GM18508 (cell line): ENCODE measurements at regions not wholly inside any gene's neighbourhood (a gene's known extent, or its start where the extent isn't known, plus 50 kb on each side); places are given as distances from the start of the nearest gene placed in this dataset.
A peak's percentile ranks its signal among the peaks of the same experiment; 100 is the strongest.

Experiments used
- ATAC-seq: cut with Tn5 transposase; IDR thresholded peaks from one replicate; pipeline ENCODE4 v1.9.1; 2021; ENCODE audit warnings: moderate number of reproducible peaks; ENCODE audit not compliant: insufficient read depth, unreplicated experiment

DNA sequence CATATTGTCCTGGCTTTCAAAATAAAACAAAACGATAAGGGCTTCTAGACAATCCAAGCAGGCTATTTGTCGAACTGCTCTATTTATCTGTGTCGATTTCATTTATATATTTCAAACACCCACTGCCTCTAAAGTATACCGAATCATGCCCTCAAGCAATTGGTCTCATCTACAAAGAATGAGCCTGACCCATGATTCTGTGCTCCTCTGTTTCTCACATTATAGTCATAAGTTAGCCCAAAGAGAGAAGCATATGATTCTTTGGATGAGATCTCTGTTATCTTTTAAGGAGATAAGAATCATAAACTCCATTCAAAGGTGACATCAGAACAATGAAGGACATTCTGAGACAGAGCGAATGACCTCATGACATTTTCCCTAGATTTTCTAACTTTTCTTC lies 191.1 kb downstream of the MAP2K6 start:
- no peak for ATAC-seq

DNA sequence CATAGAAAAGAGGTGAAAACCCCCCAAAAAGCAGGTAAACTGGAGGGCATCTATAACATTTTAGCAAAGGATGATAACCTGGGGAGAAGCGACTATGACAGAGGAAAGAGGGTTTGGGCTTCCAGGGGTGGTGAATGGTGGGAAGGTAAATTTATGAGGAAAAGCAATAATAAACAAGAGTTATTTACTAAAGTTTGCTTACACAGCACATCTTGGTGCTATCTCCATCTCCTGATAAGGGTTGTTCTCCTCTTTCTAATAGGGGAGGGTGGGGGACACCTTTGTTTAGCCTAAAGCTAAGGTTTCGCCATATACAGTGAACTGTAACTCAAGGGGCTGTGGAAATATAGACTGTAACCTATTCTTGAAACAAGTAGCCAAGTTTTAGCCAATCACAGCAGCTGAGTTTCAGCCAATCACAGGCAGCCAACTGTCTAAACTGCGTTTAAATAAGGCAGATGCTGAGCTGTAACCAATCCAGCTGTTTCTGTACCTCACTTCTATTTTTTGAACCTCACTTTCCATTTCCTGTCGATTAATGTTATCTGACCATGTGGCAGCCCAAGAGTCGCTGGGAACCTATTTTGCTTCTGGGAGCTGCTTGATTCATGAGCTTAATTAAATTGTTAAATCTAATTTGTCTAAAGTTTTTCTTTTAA lies 191.8 kb downstream of the MAP2K6 start:
- no peak for ATAC-seq

DNA sequence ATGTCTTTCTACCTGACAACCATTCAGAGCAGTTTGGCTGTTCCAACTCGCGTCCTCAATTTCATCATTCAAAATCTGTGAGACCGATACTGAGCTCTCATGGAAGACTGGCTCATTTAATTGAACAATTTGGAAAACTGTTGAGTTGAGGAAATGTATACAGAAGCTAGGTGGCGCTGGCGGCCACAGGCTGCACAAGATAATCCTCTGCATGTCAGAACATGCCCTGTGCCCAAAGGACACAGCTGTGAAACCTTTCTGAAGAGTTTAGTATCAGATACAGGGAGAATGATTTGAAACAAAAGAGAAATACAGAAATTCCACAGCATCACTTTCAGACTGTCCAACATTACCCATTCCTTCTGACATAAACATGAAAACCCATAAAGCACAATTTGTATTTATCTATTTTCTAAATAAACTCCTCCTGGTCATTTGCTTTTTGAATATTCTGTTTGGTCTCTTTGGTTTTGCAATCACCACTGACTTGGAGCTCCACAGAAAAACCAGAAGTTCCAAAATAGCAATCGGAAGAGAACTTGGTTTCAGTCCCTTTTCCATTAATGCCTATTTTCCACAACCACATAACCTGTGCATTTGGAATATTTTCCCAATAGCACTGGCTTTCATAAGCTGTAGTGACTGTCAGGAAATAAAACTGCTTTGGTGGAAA lies 192.8 kb downstream of the MAP2K6 start:
- peak; percentile 89 for ATAC-seq

- ATAC-seq: no peak
Observed at GRCh38 chr17:69608141-69608540, 193.6 kb downstream of the MAP2K6 start.

- no peak for ATAC-seq
Observed at GRCh38 chr17:69608808-69609472, 194.4 kb downstream of the MAP2K6 start.

DNA sequence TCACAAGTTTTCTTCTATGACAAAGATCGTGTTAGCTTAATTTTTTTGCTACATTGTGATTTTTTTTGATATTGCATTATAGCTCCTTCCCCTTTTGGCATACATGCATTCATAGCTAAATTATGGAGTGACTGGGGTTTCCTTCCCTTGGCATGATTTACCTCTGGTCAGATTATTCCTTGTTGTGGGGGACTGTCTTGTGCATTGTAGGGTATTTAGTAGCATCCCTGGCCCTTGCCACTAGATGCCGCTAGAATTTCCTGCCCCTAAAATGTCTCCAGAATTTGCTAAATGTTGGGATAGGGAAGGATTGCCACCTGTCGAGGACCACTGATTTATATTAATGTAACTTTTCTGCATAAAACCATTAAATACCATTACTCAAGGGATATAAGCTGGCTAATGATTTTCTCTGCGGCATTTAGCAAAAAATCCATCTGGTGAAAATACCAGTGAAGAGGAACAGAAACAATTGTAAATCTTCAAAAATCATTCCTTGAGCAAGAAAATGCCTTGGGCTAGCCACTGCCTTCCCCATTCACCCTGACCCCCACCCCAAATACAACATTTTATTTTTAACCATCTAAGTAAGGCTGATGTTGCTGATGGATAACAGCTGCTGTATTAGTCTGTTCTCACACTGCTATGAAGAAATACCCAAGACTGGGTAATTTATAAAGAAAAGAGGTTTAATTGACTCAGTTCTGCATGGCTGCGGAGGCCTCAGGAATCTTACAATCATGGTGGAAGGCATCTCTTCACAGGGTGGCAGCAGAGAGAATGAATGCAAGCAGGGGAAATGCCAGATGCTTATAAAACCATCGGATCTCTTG lies 195.2 kb downstream of the MAP2K6 start:
- ATAC-seq: no peak

GRCh38 chr17:69620363-69620762 lies 205.9 kb downstream of the MAP2K6 start:
- no peak for ATAC-seq

DNA sequence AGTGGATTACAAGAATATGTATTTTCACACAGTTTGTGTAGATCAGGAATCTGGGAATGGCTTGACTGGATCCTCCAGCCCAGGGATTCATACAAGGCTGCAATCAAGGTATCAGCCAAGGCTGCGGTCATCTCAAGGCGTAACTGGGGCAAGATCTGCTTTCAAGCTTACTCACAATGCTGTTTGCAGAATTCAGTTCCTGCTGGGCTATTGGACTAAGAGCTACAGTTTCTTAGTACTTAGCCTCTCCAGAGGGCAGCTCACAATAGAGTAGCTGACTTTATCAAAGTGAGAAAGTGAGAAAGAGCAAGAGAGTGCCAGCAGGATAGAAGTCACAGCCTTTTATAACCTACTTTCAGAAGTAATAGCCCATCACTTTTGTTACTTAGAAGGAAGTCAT lies 211.0 kb downstream of the MAP2K6 start:
- no peak for ATAC-seq

DNA sequence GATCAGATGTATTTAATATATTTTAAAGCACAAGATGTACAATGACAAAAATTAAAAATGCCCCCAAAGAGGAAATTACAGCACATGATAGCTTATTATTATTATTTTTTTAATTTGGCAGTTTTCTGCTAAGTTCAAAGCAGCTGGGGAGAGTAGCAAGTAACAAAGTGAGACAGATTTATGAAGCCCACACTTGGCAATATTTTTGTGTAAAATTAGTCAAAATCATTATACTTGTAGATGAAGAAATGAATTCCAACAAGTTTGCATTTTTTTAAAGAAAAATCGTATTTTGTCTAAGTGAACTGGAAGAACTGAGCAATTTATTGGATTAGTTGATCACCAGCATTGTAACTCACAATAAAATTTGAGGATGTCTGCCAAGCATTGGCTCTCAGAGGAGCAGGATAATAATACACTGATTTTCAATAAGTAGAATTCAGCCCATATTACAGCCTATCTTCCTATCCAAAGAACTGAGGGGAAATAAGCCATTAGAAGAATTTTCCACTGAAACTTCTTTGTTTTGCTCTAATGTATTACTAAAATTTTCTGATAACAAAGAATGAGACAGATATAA lies 215.6 kb downstream of the MAP2K6 start:
- no peak for ATAC-seq

DNA sequence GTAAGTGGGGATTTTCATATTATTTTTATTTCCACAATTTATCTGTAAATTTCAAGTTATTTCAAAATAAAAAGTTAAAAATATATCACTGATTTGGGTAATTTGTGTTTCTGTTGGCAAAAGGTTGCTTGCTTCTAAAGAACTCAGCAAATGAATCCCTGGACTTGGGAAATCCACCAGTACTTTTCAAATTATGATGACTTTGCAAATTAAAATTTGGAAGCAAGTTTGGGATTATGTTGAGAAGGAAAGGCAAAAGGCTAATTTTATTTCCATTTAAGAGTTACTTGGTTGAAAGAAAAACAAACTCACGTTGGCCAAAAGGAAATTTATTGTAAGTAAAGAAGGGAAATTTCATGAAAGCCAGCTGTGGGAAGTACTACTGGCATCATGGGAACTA lies 220.3 kb downstream of the MAP2K6 start:
- no peak for ATAC-seq

DNA sequence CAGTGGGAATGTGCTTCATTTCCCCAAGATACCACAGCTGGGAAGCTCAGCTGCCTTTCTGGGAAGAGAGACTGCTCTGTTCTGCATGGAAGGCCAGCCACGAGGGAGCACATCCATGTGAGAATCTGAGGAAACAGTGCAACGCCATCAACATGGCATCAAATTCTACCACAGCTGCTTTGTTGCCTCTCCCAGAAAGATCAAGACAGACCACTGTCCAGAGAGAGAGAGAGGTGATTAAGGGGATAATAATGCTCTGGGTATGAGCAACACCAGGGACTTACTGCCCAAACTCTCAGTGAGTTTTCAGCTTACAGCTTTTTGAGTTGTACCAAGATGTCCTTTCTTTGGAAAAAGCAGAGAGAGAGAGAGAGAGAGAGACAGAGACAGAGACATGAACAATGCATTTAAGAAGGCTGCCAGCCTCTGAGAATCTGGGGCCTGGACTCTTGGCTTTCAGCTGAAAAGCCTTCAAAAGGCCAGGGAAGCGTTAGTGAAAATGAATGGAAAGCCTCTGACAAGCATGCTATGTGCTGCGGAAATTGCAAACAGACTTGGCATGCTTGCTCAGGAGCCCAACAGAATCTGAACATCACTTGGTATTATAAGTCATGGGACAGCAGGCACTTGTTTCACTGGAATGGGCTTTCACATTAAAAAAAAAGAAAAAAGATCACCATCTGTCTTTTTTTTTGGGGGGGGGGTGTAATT lies 223.1 kb downstream of the MAP2K6 start:
- ATAC-seq: no peak

- ATAC-seq: no peak
Observed at GRCh38 chr17:69639096-69639495, 224.6 kb downstream of the MAP2K6 start.

- ATAC-seq: no peak
Observed at GRCh38 chr17:69640073-69640472, 225.6 kb downstream of the MAP2K6 start.

DNA sequence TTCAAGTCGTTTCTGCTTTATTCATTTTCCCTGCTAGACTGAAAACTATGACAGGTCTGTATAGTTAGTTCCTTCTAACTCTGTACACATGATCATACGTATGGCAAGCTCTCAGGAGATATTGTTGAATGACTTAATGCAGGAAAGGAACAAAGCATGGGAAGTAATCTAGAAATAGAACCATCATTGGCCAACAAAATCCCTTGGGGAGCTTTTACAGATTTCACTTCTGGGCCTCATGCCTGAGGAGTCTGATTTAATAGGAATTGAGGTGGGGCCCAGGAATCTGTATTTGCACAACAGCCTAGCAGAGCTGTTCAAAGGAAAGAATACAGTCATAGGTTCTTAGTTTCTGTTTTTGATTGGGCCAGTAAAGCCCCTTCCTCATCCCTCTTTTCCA lies 229.2 kb downstream of the MAP2K6 start:
- no peak for ATAC-seq

- no peak for ATAC-seq
Observed at GRCh38 chr17:69646729-69647128, 232.2 kb downstream of the MAP2K6 start.

DNA sequence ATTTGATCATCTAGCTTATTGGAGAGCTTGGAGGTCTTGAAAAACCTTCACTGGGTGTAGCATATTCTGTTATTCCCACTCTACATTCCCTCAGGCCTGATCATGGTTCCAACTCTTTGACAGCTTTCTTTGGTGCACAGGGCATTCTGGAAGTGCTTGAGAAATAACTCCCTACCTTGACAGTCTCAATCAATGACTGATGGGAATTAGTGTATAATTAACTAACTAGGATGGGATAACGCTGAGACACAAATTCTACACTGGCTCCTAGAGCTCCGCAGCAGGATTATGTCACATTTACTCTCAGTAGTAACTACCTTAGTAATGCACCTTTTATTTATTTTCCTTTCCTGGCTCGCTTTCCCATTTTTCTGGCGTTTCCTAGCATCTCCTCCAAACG lies 236.4 kb downstream of the MAP2K6 start:
- no peak for ATAC-seq

GRCh38 chr17:69651921-69652320 lies 237.4 kb downstream of the MAP2K6 start:
- no peak for ATAC-seq

GRCh38 chr17:69654981-69655855 lies 240.7 kb downstream of the MAP2K6 start:
- ATAC-seq: no peak

DNA sequence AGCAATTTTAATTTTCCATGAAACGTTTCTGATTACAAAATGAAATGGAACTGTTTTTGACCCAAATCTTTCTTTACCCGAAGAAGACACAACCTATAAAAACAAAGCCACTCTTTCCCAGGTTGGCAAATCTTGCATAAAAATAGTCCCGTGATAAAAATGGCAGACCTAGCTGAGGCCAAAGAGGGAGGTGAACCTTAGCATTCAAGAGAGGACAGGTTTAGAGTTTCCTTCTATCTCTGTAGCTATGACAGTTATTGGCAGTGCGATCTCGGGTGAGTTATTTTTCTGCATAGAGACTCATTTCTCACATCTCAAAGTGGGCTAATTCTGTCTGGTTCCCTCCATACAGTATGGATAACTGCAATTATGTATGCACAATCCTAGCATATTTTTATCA lies 241.4 kb downstream of the MAP2K6 start:
- no peak for ATAC-seq
